HG02763 (cell line): ENCODE measurements at regions not wholly inside any gene's neighbourhood (a gene's known extent, or its start where the extent isn't known, plus 50 kb on each side); places are given as distances from the start of the nearest gene placed in this dataset.

ENCODE experiments used
- ATAC-seq: cut with Tn5 transposase; IDR thresholded peaks from one replicate; pipeline ENCODE4 v1.9.1; 2021; ENCODE audit warnings: mild to moderate bottlenecking, moderate library complexity; ENCODE audit not compliant: unreplicated experiment

GRCh38 chr5:54927097-54927746 is 58.2 kb downstream of the ESM1 start:
- no peak for ATAC-seq

GRCh38 chr5:54924487-54924886 is 60.9 kb downstream of the ESM1 start:
- no peak for ATAC-seq

GRCh38 chr5:54917323-54917722 is 68.1 kb downstream of the ESM1 start:
- ATAC-seq, result no peak

- ATAC-seq, result no peak
These were observed 69.8 kb downstream of the ESM1 start for GRCh38 chr5:54915466-54916027.

GRCh38 chr5:54912021-54912420 is 73.4 kb downstream of the ESM1 start:
- no peak for ATAC-seq

- ATAC-seq, result no peak
These were observed 75.2 kb downstream of the ESM1 start for GRCh38 chr5:54909911-54910870.

- ATAC-seq, result no peak
These were observed 76.4 kb downstream of the ESM1 start for GRCh38 chr5:54908774-54909525.

- ATAC-seq, result no peak
These were observed 79.4 kb downstream of the ESM1 start for GRCh38 chr5:54905942-54906537.

- ATAC-seq, result no peak
These were observed 80.1 kb downstream of the ESM1 start for GRCh38 chr5:54905246-54905795.

- no peak for ATAC-seq
These were observed 81.0 kb downstream of the ESM1 start for GRCh38 chr5:54904425-54904824.

- peak; percentile 100 for ATAC-seq
These were observed 82.5 kb downstream of the ESM1 start for GRCh38 chr5:54902791-54903473.

GRCh38 chr5:54900984-54901725 is 84.2 kb downstream of the ESM1 start:
- no peak for ATAC-seq

GRCh38 chr5:54897001-54897400 is 88.4 kb downstream of the ESM1 start:
- ATAC-seq, result no peak

GRCh38 chr5:54895816-54896341 is 89.5 kb downstream of the ESM1 start:
- no peak for ATAC-seq

GRCh38 chr5:54894957-54895815 is 90.2 kb downstream of the ESM1 start:
- ATAC-seq, result no peak

GRCh38 chr5:54889826-54890225 is 95.6 kb downstream of the ESM1 start:
- ATAC-seq, result no peak

- ATAC-seq, result no peak
These were observed 97.7 kb downstream of the ESM1 start for GRCh38 chr5:54887663-54888062.

- no peak for ATAC-seq
These were observed 98.5 kb downstream of the ESM1 start for GRCh38 chr5:54886866-54887265.
